ENCODE measurements at regions not wholly inside any gene's neighbourhood (a gene's known extent, or its start where the extent isn't known, plus 50 kb on each side); places are given as distances from the start of the nearest gene placed in this dataset.
A peak's percentile ranks its signal among the peaks of the same experiment; 100 is the strongest.

GRCh38 chr12:89234324-89235114, 117.8 kb downstream of the DUSP6 start:
- ATAC-seq (ENCODE audit: low FRiP score) (no peak), DNase-seq (ENCODE audit: low spot score) (no peak)
- no peak for TF ChIP-seq CTCF (IDR thresholded peaks at IDR 0.05)

- DNase-seq (ENCODE audit: low spot score): no peak
- no peak for ATAC-seq (ENCODE audit: low FRiP score)
- no peak for TF ChIP-seq CTCF (IDR thresholded peaks at IDR 0.05)
Measured at GRCh38 chr12:89231686-89232085, 120.6 kb downstream of the DUSP6 start.

DNA sequence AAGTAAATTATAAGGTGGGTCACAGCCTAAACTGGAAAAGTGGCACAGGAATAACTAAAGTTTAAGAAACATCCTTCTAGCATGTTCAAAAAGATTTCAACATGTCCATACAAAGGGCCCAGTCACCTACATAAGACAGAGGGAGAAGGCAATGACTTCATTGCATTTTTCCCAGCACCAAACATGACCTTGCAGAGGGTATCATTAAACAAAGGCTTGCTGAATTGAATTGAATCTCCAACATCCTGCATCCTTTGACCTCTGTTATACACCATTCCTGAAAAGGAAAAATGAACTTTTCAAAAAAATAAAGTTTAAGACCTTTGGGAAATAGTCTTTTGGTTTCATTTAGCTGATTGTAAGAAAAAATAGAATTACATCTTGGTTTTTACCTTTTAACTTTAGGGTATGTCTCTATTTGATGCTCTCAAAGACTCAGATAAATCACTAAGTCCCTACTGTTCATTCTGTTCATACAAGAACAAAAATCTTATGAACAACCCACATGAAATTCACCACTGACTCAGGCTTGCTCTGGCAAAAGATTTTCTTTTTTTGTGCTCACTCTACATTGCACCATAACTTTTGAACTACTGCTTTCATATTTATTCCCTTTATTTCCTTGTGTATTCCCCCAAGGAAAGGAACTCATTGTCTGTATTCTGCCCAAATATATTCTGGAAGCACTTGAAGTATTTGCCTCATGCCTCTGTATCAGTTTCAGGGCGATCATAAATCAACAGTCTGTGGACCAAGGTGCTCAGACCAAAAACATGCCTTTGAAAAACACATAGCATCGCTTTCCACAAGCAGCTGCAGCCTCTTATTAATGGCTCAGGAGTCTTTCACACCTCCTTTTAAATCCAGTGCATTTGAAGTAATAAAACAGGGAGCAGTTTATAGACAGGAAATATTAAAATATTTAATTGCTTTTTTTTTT, 121.7 kb downstream of the DUSP6 start:
- ATAC-seq (ENCODE audit: low FRiP score): peak; percentile 35
- no peak for TF ChIP-seq CTCF (IDR thresholded peaks at IDR 0.05)
- no peak for DNase-seq (ENCODE audit: low spot score)

DNA sequence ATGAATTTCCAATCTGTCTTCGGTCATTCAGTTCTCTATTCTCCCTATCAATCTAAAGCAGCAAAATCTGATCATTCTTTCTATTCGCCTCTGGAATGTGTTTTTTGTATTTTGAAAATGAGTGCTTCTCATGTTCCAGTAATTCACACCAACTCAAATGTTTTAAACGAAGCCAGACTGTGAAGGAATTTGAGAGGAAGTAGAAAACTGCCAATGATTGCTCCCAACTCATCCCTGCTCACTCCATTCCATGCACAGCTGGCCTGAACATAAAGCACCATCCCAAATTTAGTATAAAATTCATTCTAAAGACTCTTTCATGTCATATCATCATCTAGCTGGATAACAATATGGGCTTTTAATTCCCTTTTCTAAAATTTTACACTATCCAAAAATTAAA, 123.8 kb downstream of the DUSP6 start:
- no peak for ATAC-seq (ENCODE audit: low FRiP score)
- DNase-seq (ENCODE audit: low spot score): no peak
- no peak for TF ChIP-seq CTCF (IDR thresholded peaks at IDR 0.05)

- no peak for DNase-seq (ENCODE audit: low spot score)
- no peak for ATAC-seq (ENCODE audit: low FRiP score)
- TF ChIP-seq CTCF (IDR thresholded peaks at IDR 0.05): no peak
Measured at GRCh38 chr12:89227774-89228173, 124.5 kb downstream of the DUSP6 start.

DNA sequence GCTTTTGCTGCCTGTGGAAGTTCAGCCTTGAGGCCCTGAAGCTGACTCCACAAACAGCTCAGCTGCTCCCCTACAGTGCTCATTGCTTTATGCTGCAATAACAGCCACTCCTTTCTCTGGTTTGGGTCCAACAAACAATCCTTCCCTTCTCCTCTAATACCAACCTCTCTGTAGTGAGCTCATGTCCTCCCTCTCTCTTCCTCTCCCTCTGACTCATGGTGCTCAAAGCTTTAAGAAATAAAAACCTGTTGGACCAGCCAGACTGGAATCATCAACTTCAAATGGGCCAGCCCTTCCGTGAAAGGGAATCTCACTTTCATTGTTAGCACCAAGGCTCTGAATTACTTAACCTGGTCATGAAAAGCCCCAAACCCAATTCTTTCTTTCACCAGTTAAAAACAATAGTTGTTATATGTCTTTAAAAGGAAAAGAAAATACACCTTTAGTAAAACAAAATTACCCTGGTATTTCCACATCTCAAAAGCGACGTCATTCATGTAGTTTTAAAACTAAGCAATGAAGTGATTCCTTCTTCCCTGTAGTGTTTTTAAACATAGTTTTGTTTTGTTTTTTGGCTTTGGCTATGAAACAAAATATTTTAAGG, 126.4 kb downstream of the DUSP6 start:
- DNase-seq (ENCODE audit: low spot score) (no peak), ATAC-seq (ENCODE audit: low FRiP score) (peak; percentile 87)
- TF ChIP-seq CTCF (IDR thresholded peaks at IDR 0.05): no peak
